ENCODE measurements at regions not wholly inside any gene's neighbourhood (a gene's known extent, or its start where the extent isn't known, plus 50 kb on each side); places are given as distances from the start of the nearest gene placed in this dataset.
"Not testable (repeated sequence)": the region's sequence is repeated elsewhere in the genome, so short reads cannot be mapped to it uniquely, and the experiment has no call there.

DNA sequence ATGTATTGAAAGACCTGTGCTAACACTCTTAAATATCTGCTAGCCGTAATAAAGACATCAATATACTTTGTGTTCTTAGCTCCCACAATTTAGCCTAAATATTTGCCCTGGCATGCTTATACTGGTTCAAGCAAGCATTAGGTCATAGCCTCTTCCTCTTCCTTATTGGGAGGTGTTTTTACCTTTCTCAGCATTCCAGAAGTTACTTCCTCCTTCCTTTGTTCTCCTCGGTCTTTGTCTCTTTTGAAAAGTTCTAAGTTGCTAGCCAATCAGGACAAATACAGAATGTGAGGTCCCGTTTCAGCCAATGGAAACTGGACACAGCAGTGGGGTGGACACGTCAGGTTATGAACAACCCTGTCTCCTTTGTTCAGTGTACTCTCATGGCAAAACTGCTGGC is 2543.6 kb downstream of the PCDH9 start:
- TF ChIP-seq, protein P1, sequence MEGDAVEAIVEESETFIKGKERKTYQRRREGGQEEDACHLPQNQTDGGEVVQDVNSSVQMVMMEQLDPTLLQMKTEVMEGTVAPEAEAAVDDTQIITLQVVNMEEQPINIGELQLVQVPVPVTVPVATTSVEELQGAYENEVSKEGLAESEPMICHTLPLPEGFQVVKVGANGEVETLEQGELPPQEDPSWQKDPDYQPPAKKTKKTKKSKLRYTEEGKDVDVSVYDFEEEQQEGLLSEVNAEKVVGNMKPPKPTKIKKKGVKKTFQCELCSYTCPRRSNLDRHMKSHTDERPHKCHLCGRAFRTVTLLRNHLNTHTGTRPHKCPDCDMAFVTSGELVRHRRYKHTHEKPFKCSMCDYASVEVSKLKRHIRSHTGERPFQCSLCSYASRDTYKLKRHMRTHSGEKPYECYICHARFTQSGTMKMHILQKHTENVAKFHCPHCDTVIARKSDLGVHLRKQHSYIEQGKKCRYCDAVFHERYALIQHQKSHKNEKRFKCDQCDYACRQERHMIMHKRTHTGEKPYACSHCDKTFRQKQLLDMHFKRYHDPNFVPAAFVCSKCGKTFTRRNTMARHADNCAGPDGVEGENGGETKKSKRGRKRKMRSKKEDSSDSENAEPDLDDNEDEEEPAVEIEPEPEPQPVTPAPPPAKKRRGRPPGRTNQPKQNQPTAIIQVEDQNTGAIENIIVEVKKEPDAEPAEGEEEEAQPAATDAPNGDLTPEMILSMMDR (IDR thresholded peaks at IDR 0.05; ENCODE audit: insufficient read depth, low read length, poor library complexity, severe bottlenecking), result not testable (repeated sequence)
- not testable (repeated sequence) for TF ChIP-seq EZH2phosphoT487 (conservative IDR thresholded peaks at IDR 0.05; ENCODE audit: low read length)

Measured in SU-DHL-6 (cell line).